ENCODE measurements at regions not wholly inside any gene's neighbourhood (a gene's known extent, or its start where the extent isn't known, plus 50 kb on each side); places are given as distances from the start of the nearest gene placed in this dataset.
"Not testable (repeated sequence)": the region's sequence is repeated elsewhere in the genome, so short reads cannot be mapped to it uniquely, and the experiment has no call there.

GRCh38 chr17:43345515-43345914 lies 53.3 kb upstream of the ARL4D start:
- H3K9me3 Mint-ChIP-seq = peaks cover 19% of the 10 kb centered on the region
- not testable (repeated sequence) for DNase-seq (ENCODE audit: low spot score in 2 of 2); ATAC-seq; H3K27ac Mint-ChIP-seq; H3K4me3 Mint-ChIP-seq
- peaks cover 19% of the 10 kb centered on the region for H3K36me3 Mint-ChIP-seq
- H3K4me1 Mint-ChIP-seq = peaks cover 24% of the 10 kb centered on the region

DNA sequence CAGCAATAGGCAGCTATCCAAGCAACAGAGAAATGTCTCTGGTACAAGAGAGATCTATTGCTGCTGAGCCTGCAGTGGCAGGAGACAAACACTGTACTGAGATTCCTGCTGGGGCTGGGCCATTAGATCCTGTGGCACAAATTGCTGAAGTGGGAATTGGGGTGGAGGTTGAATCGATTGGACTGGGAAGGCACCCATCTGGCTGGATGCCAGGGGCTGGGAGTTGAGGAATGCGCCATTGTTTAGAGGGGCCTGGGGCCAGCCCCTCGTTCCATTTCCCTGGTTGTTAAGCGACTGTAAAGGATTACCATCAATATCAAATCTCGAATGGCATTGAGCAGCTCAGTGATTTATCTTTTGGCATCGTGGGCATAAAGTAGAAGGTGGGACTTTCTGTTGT lies 54.1 kb upstream of the ARL4D start:
- H3K27ac Mint-ChIP-seq = no peak overlapping the region
- no peak overlapping the region for H3K4me3 Mint-ChIP-seq
- peaks cover 17% of the 10 kb centered on the region for H3K9me3 Mint-ChIP-seq
- peaks cover 19% of the 10 kb centered on the region for H3K36me3 Mint-ChIP-seq
- peaks cover 21% of the 10 kb centered on the region for H3K4me1 Mint-ChIP-seq
- ATAC-seq = no peak
- no peak for DNase-seq (ENCODE audit: low spot score in 2 of 2)

- peaks cover 5% of the 10 kb centered on the region for H3K9me3 Mint-ChIP-seq
- DNase-seq (ENCODE audit: low spot score in 2 of 2) (no peak), ATAC-seq (no peak)
- peaks cover 35% of the 10 kb centered on the region for H3K4me1 Mint-ChIP-seq
- peak overlapping the region; percentile 47 for H3K4me3 Mint-ChIP-seq
- peak overlapping the region; percentile 82 for H3K27ac Mint-ChIP-seq
- H3K36me3 Mint-ChIP-seq = peaks cover 12% of the 10 kb centered on the region
Observed at GRCh38 chr17:43342589-43342890, 56.3 kb upstream of the ARL4D start.

- peak overlapping the region; percentile 82 for H3K27ac Mint-ChIP-seq
Observed at GRCh38 chr17:43341715-43342588, 56.8 kb upstream of the ARL4D start.

DNA sequence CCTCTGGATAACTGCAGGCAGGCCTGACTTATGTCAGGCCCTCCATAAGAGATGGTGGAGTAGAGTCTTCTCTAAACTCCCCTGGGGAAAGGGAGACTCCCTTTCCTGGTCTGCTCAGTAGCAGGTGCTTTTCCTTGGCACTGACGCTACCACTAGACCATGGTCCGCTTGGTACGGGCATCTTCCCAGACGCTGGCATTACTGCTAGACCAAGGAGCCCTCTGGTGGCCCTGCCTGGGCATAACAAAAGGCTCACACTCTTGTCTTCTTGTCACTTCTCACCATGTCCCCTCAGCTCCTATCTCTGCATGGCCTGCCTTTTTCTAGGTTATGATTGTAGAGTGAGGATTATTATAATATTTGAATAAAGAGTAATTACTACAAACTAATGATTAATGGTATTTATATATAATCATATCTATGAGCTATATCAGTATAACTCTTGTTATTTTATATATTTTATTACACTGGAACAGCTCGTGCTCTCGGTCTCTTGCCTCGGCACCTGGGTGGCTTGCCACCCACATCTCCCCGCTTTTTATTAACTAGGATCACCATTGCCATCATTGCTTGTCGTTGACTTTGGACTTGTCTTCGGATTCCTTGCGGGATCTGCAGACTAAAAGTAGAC lies 59.8 kb upstream of the ARL4D start:
- no peaks in the 10 kb centered on the region for H3K9me3 Mint-ChIP-seq
- peaks cover 44% of the 10 kb centered on the region for H3K4me1 Mint-ChIP-seq
- DNase-seq (ENCODE audit: low spot score in 2 of 2) = peak in 1 of 2 donors; percentile 70
- ATAC-seq = no peak
- peaks cover 12% of the 10 kb centered on the region for H3K36me3 Mint-ChIP-seq
- no peak overlapping the region for H3K27ac Mint-ChIP-seq
- no peak overlapping the region for H3K4me3 Mint-ChIP-seq

More at GRCh38 chr17:43341715-43342588, 56.8 kb upstream of the ARL4D start:
- DNase-seq (ENCODE audit: low spot score in 2 of 2) = peak in 1 of 2 donors; percentile 56
- Mint-ChIP-seq H3K4me1 (peaks cover 35% of the 10 kb centered on the region), H3K4me3 (peak overlapping the region; percentile 47), H3K36me3 (peaks cover 12% of the 10 kb centered on the region), H3K9me3 (no peaks in the 10 kb centered on the region)
- ATAC-seq = peak; percentile 97

DNA sequence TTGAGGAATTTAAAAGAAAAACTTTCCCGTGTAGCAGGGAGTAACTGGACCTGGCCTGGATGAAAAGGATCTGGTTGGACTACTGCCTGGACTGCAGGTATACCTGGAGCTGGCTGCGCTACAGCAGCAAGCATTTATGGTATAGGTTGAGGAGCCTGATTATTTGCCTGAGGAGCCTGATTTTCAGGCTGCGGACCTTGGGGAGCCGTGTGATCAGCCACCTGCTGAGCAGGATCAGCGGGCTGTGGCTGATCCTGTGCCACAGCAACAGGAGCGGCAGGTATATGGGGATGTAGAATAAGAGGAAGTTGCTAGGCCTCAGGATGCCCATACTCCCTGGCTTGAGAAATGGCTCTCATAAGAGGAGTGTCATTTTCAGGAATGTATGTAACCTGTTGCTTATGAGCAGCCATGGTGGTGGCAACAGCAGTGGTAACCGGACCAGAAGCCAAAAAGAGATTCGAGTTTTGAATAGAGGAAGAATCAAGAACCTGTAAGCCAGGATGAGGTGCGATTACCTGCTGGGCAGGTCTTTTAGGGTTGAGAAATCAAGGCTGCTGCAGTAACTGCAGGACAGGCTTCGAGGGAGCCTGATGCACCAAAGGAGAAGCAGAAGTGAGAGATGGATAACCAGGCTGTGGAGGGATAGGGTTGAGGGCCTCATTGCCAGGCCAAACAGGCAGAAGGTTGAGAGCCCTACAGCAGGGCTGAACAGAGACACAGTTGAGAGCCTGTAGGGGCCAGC lies 60.9 kb upstream of the ARL4D start:
- H3K9me3 Mint-ChIP-seq = no peaks in the 10 kb centered on the region
- H3K36me3 Mint-ChIP-seq = peaks cover 12% of the 10 kb centered on the region
- no peak for DNase-seq (ENCODE audit: low spot score in 2 of 2)
- no peak overlapping the region for H3K27ac Mint-ChIP-seq
- H3K4me3 Mint-ChIP-seq = no peak overlapping the region
- no peak for ATAC-seq
- H3K4me1 Mint-ChIP-seq = peaks cover 49% of the 10 kb centered on the region

DNA sequence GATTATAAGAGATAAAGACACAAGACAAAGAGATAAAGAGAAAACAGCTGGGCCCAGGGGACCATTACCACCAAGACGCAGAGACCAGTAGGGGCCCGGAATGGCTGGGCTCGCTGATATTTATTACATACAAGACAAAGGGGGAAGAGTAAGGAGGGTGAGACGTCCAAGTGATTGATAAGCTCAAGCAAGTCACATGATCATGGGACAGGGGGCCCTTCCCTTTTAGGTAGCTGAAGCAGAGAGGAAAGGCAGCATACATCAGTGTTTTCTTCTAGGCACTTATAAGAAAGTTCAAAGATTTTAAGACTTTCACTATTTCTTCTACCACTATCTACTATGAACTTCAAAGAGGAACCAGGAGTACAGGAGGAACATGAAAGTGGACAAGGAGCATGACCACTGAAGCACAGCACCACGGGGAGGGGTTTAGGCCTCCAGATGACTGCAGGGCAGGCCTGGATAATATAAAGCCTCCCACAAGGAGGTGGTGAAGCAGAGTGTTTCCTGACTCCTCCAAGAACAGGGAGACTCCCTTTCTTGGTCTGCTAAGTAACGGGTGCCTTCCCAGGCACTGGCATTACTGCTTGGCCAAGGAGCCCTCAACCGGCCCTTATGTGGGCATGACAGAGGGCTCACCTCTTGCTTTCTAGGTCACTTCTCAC lies 63.9 kb upstream of the ARL4D start:
- peaks cover 28% of the 10 kb centered on the region for H3K4me1 Mint-ChIP-seq
- H3K4me3 Mint-ChIP-seq = no peak overlapping the region
- no peaks in the 10 kb centered on the region for H3K9me3 Mint-ChIP-seq
- DNase-seq (ENCODE audit: low spot score in 2 of 2) (no peak), ATAC-seq (no peak)
- H3K36me3 Mint-ChIP-seq = no peaks in the 10 kb centered on the region
- no peak overlapping the region for H3K27ac Mint-ChIP-seq

- H3K36me3 Mint-ChIP-seq = no peaks in the 10 kb centered on the region
- no peaks in the 10 kb centered on the region for H3K9me3 Mint-ChIP-seq
- H3K27ac Mint-ChIP-seq = no peak overlapping the region
- H3K4me1 Mint-ChIP-seq = peaks cover 24% of the 10 kb centered on the region
- peak overlapping the region; percentile 26 for H3K4me3 Mint-ChIP-seq
- ATAC-seq (no peak), DNase-seq (ENCODE audit: low spot score in 2 of 2) (no peak)
Observed at GRCh38 chr17:43333433-43333943, 65.3 kb upstream of the ARL4D start.

DNA sequence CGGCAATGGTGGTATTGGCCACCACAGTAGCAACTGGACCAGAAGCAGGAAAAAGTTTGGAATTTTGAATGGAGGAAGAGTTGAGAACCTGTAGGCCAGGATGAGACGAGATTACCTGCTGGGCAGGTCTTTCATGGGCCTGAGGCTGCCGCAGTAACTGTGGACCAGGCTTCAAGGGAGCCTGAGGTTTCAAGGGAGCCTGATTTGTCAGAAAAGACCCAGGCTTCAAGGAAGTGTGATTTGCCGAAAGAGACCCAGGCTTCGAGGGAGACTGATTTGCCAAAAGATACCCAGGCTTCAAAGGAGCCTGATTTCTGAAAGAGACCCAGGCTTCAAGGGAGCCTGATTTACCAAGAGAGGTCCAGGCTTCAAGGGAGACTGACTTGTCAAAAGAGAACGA lies 66.6 kb upstream of the ARL4D start:
- Mint-ChIP-seq H3K36me3 (no peaks in the 10 kb centered on the region), H3K27ac (peak overlapping the region; percentile 13), H3K9me3 (no peaks in the 10 kb centered on the region), H3K4me1 (peaks cover 15% of the 10 kb centered on the region), H3K4me3 (no peak overlapping the region)
- DNase-seq (ENCODE audit: low spot score in 2 of 2) = no peak
- ATAC-seq = no peak

- no peak for DNase-seq (ENCODE audit: low spot score in 2 of 2)
- Mint-ChIP-seq H3K4me3 (no peak overlapping the region), H3K27ac (no peak overlapping the region), H3K36me3 (no peaks in the 10 kb centered on the region), H3K4me1 (peaks cover 15% of the 10 kb centered on the region), H3K9me3 (no peaks in the 10 kb centered on the region)
- ATAC-seq = no peak
Observed at GRCh38 chr17:43330876-43331639, 67.7 kb upstream of the ARL4D start.

GRCh38 chr17:43329183-43329582 lies 69.6 kb upstream of the ARL4D start:
- Mint-ChIP-seq H3K4me1 (peaks cover 8% of the 10 kb centered on the region), H3K36me3 (no peaks in the 10 kb centered on the region), H3K27ac (no peak overlapping the region), H3K4me3 (no peak overlapping the region), H3K9me3 (no peaks in the 10 kb centered on the region)
- DNase-seq (ENCODE audit: low spot score in 2 of 2) (no peak), ATAC-seq (no peak)

DNA sequence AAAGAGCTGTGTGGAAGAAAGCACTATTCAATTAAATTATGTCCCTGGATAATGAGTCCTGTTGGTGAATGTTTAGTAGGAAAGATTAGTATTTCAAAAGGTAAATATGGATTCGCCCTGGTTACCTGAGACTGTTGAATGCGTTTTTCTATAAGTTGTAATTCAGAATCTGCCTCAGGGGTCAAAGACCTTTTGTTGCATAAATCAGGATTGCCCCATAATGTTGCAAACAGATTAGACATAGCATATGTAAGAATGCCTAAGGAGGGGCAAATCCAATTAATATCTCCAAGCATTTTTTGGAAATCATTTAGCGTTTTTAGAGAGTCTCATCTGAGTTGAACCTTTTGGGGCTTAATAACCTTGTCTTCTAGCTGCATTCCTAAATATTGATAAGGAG lies 70.1 kb upstream of the ARL4D start:
- no peak overlapping the region for H3K27ac Mint-ChIP-seq
- H3K4me1 Mint-ChIP-seq = peaks cover 2% of the 10 kb centered on the region
- no peaks in the 10 kb centered on the region for H3K36me3 Mint-ChIP-seq
- ATAC-seq (no peak), DNase-seq (ENCODE audit: low spot score in 2 of 2) (no peak)
- H3K9me3 Mint-ChIP-seq = no peaks in the 10 kb centered on the region
- H3K4me3 Mint-ChIP-seq = no peak overlapping the region

- H3K4me3 Mint-ChIP-seq = no peak overlapping the region
- ATAC-seq = no peak
- H3K36me3 Mint-ChIP-seq = no peaks in the 10 kb centered on the region
- no peak overlapping the region for H3K27ac Mint-ChIP-seq
- no peak for DNase-seq (ENCODE audit: low spot score in 2 of 2)
- no peaks in the 10 kb centered on the region for H3K9me3 Mint-ChIP-seq
- no peaks in the 10 kb centered on the region for H3K4me1 Mint-ChIP-seq
Observed at GRCh38 chr17:43327834-43328420, 70.9 kb upstream of the ARL4D start.

DNA sequence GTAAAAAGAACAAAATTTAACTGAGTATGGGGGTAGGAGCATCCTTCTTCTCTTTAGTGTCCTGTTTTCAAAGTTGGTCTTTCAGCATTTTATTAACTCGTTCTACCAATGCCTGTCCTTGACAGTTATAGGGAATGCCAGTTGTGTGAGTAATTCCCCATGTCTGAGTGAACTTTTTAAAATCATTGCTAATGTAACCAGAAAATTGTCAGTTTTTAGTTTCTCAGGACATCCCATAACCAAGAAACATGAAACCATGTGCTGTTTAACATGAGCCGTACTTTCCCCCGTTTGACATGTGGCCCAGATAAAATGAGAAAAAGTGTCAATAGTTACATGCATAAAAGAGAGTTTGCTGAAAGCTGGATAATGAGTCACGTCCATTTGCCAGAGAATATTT lies 71.4 kb upstream of the ARL4D start:
- H3K4me3 Mint-ChIP-seq = no peak overlapping the region
- H3K27ac Mint-ChIP-seq = no peak overlapping the region
- H3K36me3 Mint-ChIP-seq = no peaks in the 10 kb centered on the region
- H3K9me3 Mint-ChIP-seq = no peaks in the 10 kb centered on the region
- DNase-seq (ENCODE audit: low spot score in 2 of 2) (no peak), ATAC-seq (no peak)
- H3K4me1 Mint-ChIP-seq = no peaks in the 10 kb centered on the region

Data from stimulated activated effector memory CD8-positive, alpha-beta T cell treated with anti-CD3 and anti-CD28 coated beads, Interleukin-12 subunit alpha, Interleukin-12 subunit beta, amount 100 ng/mL, for 72 hours (primary cell).